Amygdala (tissue), 56 donors: ENCODE measurements at regions not wholly inside any gene's neighbourhood (a gene's known extent, or its start where the extent isn't known, plus 50 kb on each side); places are given as distances from the start of the nearest gene placed in this dataset.
"Not testable (repeated sequence)": the region's sequence is repeated elsewhere in the genome, so short reads cannot be mapped to it uniquely, and the experiment has no call there.

ENCODE experiments used
- DNase-seq, 56 donors: peaks; one replicate each; lab custom pipeline; 2025; lab: John Stamatoyannopoulos, UW

DNA sequence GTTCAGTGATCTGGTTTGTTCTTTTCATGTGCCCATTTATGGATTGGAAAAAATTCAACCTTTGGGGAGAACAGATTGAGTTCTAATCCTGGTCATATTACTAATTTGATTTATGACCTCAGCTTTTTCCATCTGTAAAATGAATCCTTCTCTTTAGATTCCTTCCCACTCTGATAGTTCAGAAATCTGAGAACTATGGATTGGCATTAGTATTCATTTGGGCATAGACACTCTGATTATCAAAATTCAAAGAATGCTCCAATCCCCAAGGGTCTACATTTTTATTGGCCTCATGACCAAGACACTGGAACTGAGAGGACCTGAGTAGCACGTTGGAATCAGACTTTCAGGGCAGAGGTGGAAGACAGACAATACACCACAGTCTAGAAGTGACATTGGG, 405.9 kb upstream of the PAPPA start:
- no peak for DNase-seq

DNA sequence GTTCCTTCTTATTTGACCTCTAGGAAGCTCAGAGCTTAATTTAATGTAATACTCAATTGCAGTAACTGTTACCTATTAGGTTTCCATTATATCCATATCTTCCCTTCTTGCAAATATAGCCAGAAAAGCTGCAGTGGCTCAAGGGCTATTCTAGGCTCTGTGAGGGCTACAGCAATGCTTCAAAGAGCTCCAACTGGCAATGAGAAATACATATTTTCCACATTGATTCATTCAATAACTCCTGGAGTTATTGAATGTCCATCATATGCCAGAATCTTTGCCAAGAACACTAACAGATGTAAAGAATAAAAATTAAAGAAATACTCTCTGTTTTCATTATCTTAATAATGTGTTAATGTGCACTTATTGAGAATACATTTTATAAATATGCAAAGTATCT, 396.9 kb upstream of the PAPPA start:
- no peak for DNase-seq

DNA sequence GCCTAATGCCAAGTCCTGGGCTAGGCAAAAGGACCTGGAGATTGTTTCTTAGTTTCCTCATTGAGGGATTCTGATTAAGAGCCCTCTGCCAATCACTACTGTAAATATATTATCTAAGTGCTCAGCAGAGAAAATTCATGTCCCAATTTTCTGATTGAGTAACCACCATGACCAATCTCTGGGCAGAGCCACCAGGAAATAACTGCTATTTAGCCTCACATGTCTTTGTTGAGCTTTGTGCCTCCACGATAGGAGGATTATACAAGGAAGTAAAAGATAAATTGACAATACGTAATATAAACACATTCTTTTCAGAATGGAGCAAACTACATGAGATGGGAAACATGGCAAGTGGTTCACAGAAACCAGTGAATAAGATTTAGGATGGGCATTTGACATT, 396.1 kb upstream of the PAPPA start:
- DNase-seq: no peak

DNA sequence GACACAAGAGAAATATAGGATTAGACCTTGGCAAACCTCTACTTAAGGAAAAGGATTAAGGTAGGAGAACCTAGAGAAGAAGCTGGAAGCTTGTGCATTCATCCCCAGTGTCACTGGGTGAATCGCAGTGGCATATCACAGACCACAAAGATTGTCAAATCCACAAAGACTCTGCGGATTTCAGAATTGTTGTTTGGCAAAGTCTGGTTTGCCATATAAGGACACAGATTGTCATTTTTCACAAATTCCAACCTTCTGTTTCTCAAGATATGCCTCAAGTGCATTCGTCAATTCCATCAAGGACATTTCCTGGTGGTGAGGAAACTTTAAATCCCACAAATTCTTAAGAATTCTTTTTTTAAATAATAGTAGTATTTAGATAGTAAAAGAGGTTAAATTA, 395.1 kb upstream of the PAPPA start:
- no peak for DNase-seq

DNA sequence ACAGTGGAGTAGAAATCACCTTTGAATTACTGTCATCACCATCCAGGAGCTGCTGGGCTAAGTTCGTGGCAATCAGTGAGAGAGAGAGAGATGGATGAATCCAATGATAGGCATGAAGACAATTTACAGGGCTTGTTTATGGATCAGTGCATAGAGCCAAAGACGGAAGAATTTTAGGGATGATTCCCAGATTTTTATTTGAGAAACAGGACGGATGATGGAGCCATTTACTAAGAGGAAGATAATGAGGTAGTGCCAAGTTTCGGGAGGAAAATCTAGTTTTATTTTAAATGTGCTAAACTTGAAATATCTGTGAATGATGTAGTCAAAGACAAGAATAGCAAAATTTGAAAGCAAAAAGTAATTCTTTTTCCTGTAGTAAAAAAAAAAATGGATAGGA, 394.2 kb upstream of the PAPPA start:
- DNase-seq: no peak

DNA sequence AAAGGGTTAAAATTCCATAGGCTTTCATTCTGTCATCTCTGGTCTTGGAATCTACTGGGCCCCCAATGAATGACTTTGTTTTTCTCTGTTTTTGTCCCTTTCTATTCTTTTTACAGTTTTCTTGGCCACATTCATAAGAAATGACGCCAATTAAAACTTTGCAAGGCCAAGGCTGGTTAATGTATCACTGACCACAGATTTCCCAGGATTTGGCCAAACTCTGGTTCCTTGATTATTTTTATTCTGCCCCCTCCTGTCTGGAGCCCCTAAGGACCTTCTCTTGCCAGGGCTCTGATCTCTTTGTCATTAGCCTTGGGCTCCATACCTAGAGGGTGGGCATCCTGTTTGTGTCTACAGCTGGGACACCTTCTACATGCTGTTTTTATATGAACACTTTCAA, 388.9 kb upstream of the PAPPA start:
- DNase-seq: no peak

DNA sequence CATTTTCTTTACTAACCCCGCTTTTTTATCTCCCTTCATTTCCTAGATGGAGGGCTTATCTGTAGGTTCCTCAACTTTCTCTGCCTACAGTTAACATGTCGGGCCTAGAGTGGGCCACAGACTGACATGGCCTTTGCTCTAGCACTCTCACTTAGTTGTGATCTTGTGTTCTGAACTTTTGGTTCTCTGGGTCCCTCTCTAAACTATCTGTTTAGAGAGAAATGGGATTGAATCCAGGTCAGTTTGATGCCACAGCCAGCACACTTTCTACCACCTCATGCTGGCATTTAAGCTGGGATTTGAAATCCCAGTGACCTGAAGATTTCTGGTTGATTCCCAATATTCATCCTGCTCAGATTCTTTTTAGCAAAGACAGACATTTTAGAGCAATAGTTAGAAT, 388.5 kb upstream of the PAPPA start:
- no peak for DNase-seq

DNA sequence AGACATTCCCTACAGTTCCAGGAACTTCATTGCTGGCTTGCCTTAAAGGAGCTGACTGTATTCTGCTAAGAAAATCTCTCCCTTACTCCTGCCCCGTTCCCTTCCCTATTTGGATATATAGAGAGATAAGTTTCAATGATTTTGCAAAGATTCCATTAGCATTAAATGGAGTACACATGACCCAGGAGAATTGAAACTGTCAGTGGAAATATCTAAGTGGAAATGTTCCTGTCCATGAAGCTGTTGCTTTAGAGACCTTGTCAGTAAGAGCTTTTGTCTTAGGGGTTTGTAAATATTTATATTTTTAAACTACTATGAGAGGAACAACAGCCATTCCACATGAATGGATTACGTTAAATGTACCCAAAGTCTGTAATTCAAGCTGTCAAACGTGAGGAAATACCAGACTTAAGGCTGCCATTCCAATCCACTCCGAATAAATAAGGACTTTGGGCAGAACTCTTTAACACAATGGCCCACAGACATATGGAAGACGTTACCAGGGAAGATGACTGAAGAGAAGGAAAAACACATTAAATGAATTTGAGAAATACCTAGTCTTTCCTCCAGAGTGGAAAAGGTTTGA, 387.1 kb upstream of the PAPPA start:
- no peak for DNase-seq

DNA sequence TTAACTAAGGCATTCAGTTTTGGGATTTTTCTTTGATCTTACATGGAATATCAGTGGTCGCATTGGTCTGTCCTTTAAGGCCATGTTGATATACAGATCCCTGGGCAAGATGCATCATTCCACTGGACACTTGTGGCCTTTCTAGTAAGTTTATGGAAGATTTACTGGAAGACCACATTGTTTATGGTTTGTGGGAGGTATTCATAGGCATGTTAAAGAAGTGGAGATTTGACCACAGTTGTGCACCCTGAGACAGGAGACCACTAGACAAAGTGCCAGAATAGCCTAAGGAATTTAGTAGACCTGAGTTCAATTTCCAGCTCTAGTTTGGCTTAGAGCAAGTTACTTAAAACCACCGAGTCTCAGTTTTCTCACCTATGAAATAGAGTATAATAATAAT, 383.1 kb upstream of the PAPPA start:
- DNase-seq: no peak

DNA sequence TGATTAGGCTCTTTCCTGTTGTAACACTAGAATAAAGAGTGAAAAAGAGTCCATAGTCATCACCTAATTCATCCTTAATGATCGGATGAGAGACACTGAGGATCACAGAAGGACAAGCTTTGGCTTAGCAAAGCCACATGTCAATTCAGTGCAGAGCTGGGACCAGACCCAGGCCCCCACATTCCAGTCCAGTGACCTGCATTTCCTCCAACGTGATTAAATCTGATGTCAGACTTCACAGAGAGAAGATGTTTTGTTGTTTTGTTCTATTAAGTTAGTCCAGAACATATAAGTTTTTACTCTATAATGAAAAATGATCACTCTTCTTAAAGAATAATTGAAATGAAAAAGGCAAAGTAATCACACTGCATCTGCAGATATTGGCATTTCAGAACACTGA, 377.9 kb upstream of the PAPPA start:
- DNase-seq: no peak

DNA sequence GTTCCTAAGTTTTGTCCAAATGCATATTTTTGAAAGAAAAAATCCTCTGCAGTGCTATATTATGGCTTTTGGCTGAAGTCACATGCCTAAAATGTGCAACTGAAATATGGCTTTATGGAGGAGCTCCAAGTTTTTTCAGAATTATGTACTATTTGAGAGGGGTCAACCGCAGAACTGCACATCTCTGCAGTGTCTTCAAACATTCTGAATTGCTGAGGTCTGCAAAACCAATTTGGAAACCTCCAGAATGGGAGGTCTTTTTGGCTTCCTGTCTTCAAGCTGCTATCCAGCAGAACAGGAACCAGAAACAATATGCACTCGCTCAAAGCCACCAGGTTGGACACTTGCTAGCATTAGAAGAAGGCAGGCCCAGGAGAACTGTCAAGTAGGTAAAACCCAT, 376.0 kb upstream of the PAPPA start:
- DNase-seq: no peak

DNA sequence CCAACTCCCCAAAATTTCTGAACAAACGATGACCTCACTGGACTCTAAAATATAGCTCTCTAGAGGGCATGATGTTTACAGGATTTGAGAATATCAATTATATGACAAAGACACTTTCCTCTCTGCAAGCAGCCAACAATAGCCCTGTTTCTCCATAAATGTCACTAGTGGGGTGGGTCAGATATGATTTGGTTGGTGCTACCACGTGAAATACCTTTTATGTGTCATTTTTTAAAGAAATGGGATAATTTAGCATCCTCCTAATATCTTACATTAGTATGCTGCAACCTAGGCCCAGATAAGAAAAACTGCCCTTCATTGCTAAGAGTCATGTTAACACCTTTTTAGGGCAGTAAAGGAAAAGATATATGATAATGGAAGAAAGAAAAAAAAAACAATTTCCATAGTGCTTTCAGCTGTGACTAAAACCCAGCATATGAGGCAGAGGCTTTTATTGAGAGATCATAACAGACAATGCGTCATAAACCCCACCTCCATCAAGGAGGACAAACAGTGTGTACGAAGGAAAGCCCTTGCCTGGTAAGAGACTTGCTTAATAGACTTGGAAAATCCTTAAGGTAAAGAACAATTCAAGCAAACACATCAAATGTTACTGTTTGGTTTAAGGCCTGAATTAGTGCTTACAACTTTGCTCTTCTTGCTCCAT, 372.4 kb upstream of the PAPPA start:
- DNase-seq: no peak

DNA sequence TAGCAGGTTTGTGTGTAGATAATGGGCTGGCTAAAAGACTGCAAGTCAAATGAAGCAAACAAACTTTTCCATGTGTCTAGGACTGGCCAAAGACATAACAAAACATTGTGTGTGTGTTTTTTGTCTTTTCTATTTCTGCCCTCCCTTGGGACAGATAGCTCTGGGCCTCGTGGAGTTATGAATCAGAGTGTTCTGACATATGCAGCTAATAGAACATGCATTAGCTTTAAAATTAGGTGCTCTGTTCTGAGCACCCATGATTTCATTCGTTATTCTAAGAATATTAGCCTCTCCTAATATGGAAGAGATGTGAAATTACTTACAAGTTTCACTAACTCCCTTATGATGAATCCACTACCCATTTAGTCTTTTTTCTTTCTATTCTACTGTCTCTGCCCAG, 367.3 kb upstream of the PAPPA start:
- DNase-seq: no peak

DNA sequence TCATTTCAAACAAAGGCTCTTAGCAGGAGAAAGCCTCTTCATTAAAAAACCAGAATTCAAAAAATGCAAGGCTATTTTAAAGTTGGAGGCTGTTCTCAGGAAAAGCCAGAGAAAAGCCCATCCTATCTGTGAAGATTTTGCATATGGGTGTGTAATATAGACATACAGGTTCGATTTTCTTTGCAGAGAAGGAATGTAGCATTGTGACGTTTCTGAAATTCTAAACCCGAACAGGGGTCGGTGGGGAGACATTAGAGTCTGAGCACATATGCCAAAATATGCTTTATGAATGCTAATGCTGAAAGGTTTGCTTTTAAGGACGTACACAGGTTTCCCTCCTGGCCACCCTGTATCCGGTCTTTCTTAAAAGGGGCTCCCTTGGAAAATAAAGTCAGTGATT, 363.1 kb upstream of the PAPPA start:
- no peak for DNase-seq

DNA sequence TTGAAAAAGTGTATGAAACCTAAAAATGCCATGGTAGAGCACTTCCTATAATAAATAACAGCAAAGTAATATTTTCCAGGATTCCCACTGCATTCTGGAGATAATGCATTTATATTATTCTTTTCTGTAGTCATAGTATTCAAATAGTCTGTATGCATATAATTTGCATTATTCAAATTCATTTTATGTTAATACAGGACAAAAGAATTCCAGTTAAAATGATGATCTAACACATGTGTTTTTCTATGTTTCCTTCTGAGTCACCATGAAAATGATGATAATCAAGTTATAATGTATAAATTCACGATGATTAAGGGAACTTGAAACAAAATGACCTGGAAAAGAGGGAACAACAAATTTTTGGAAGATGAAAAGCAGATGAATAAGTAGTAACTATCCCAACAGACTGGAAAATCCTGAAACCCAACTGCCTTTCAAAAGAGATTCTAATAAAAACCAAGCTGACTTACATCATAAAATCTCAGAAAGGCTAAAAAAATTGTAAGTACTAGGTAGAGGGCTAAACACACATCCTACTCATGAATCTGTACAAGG, 358.6 kb upstream of the PAPPA start:
- no peak for DNase-seq

DNA sequence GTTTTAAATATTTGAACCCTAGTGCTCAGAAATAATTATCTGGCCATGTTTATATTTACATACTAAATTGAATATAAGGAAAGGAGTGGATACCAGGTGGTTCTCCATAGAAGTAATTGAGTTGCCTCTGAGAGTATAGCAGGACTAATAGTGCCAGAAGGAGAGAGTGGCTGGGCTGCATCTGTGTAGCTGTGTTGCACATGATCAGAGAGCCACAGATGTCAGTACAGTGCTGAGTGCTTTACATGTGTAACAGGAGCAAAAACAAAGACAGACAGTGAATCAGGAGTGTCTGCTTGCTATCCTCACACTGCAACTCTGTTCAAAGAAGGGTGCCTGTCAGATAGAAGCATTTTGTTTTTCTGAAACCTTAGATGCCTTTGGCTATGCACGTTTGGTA, 353.9 kb upstream of the PAPPA start:
- DNase-seq: no peak

DNA sequence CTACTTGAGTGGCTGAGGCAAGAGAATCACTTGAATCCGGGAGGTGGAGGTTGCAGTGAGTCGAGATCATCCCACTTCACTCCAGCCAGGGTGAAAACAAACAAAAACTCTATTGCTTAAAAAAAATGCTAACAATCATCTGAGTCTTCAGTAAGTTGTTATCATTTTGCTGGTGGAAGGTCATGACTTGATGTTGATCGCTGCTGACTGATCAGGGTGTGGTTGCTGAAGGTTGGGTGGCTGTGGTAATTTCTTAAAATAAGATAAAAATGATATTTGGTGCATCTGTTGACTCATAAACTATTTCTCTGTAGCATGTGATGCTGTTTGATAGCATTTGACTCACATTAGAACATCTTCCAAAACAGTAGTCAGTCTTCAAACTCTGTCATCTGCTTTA, 349.4 kb upstream of the PAPPA start:
- DNase-seq: no peak

DNA sequence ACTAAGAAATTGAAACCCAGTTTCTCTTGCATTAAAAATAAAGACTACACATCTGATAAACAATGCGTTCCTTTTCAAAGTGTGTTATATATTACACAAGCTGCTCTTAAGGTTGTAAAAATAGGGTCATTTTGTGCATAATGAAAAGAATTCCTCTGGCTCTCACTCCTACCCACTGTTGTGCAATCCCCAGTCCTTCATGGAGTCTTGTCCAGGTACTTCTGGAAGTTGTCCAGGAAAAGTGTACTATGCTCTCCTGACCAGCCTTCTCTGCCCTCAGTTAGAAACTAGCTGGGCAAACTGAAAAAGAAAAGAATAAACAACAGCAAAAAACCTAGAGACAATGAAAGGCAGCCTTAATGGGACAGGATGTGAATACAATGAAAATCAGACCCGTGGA, 345.5 kb upstream of the PAPPA start:
- DNase-seq: no peak

DNA sequence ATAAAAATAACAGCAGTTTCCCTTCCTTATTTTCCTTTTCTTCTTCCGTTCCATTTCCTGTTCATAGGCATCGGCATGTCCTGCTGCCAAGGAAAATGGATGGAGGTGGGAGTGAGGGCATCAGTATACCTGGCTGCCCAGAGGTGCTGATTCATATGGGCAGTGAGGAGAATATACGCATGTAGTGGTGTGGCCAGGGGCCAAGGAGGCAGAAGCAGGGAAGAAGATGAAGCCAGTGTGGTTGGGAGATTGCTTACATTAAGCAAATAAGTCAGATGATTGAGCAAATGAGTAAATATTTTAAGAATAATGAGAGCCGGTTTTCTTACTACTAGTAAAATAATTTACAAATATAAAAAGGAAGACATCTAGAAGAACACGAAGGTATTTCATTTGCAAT, 344.9 kb upstream of the PAPPA start:
- DNase-seq: no peak

DNA sequence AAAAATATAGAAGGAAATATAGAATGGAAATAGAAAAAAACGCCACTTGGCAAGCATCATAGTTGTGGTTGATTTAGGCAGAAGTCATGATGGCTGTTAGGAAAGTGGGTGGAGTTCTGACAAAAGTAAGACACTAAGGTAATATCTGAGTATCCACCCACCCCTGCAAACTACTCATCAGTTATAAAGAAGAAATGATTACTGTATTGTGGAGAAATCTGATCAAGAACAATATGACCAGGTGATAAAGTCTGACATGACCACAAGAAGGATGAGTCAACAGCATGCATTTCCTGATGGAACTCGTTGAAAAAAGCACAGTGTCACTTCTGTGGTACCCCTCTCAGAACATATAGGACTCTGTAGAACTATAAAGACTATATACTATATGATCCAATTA, 343.4 kb upstream of the PAPPA start:
- DNase-seq: no peak

DNA sequence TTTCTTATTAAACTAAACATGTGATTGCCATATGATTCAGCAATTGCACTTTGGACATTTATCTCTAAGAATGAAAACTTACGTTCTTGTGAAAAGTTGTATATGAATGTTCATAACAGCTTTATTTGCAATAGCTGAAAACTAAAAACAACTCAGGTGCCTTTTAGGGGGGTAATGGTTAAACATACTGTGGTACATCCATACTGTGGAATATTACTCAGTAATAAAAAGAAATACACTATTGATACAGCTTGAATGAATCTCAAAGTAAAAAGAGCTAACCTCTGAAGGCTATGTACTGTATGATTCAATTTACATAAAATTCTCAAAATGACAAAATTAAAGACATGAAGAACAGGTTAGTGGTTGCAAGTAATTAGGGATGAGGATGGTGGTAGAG, 339.5 kb upstream of the PAPPA start:
- DNase-seq: no peak

DNA sequence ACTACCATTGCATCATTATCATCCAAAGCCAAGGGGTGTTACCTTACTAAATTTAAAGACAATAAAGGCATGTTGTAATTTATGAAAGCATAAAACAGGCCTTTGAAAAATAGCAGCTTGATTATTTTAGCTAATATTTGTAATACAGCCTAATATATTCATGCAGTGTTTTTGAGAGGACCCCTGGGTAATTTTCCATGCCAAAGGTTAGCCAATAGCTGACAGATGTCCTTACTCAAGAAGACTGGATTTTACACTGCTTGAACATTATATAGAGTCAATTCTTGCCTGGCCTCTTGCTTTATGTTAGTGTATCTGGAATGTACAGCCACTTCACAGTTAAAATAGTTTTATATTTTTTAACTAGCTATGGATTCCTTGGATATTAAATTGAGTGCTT, 337.8 kb upstream of the PAPPA start:
- DNase-seq: no peak

DNA sequence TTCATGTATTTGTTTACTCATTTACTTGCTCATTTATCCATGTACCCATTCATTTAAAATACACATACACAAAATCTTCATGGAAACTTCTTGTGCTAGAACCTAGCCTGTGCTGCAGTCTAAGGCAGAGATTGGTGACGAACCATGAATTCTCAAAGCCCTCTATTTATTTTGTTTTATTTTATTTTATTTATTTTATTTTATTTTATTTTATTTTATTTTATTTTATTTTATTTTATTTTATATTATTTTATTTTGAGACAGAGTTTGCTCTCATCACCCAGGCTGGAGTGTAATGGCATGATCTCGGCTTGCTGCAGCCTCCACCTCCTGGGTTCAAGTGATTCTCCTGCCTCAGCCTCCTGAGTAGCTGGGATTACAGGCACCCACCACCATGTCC, 334.9 kb upstream of the PAPPA start:
- not testable (repeated sequence) for DNase-seq
